Suprapubic skin (tissue), 4 donors: ENCODE measurements at regions not wholly inside any gene's neighbourhood (a gene's known extent, or its start where the extent isn't known, plus 50 kb on each side); places are given as distances from the start of the nearest gene placed in this dataset.

Source experiments
- DNase-seq, 2 donors: peaks; one replicate each; pipeline ENCODE4 v3.0.0-alpha.2; 2019; ENCODE audit warnings: low spot score in 2 of 2
- H3K27ac ChIP-seq: fragments of 200-600 bp; sonication (generic); one replicate; pipeline ENCODE4 v1.5.1; 2019
- H3K27me3 ChIP-seq: fragments of 200-600 bp; sonication (generic); one replicate; pipeline ENCODE4 v1.5.1; 2019
- H3K36me3 ChIP-seq: fragments of 200-600 bp; sonication (generic); one replicate; pipeline ENCODE4 v1.5.1; 2019
- H3K4me1 ChIP-seq: fragments of 200-600 bp; sonication (generic); one replicate; pipeline ENCODE4 v1.5.1; 2019
- H3K4me3 ChIP-seq: fragments of 200-600 bp; sonication (generic); one replicate; pipeline ENCODE4 v1.5.1; 2019; ENCODE audit warnings: mild to moderate bottlenecking
- H3K9me3 ChIP-seq: fragments of 200-600 bp; sonication (generic); one replicate; pipeline ENCODE4 v1.5.1; 2019
- CTCF ChIP-seq, 2 donors: fragments of 200-600 bp in 1 of 2; fragments of 450-650 bp in 1 of 2; sonication (generic) in 1 of 2; IDR thresholded peaks; one replicate each; pipeline ENCODE4 v1.5.1; 2016 to 2019; ENCODE audit warnings: antibody characterized with exemption in 2 of 2, mild to moderate bottlenecking in 1 of 2, moderate library complexity in 1 of 2
- EP300 ChIP-seq: sonication (generic); formaldehyde crosslinking; IDR thresholded peaks from one replicate; pipeline ENCODE4 v1.6.1; 2017; ENCODE audit warnings: antibody characterized with exemption
- POLR2A ChIP-seq, 2 donors: fragments of 450-650 bp; IDR thresholded peaks; one replicate each; pipeline ENCODE4 v1.6.1; 2017; ENCODE audit warnings: antibody characterized with exemption in 2 of 2, mild to moderate bottlenecking in 2 of 2, moderate library complexity in 2 of 2
- POLR2AphosphoS5 ChIP-seq, 3 donors: sonication (generic); formaldehyde crosslinking; IDR thresholded peaks; one replicate each; pipeline ENCODE4 v1.6.1; 2017; ENCODE audit warnings: antibody characterized with exemption in 3 of 3
- WGBS: methylation state at CpG from one replicate; pipeline ENCODE4 v1.1.5; 2018; 5-methylcytosine and 5-hydroxymethylcytosine counted together

GRCh38 chr16:52364500-52364899 is 182.4 kb downstream of the TOX3 start:
- no peak for DNase-seq
- H3K4me3 ChIP-seq, result no peak overlapping the region
- no peaks in the 10 kb centered on the region for H3K36me3 ChIP-seq
- no peaks in the 10 kb centered on the region for H3K27me3 ChIP-seq
- no peaks in the 10 kb centered on the region for H3K9me3 ChIP-seq
- no peak for TF ChIP-seq EP300
- TF ChIP-seq POLR2AphosphoS5 (IDR thresholded peaks at IDR 0.05), result no peak
- no peak for TF ChIP-seq CTCF (IDR thresholded peaks at IDR 0.05)
- no peak for TF ChIP-seq POLR2A (IDR thresholded peaks at IDR 0.05)
- H3K27ac ChIP-seq, result no peak overlapping the region
- no peaks in the 10 kb centered on the region for H3K4me1 ChIP-seq

- no peaks in the 10 kb centered on the region for H3K27me3 ChIP-seq
- no peak for TF ChIP-seq POLR2A (IDR thresholded peaks at IDR 0.05)
- no peak for TF ChIP-seq CTCF (IDR thresholded peaks at IDR 0.05)
- TF ChIP-seq EP300, result no peak
- no peak for TF ChIP-seq POLR2AphosphoS5 (IDR thresholded peaks at IDR 0.05)
- WGBS, result 72% methylated on average over 4 of the region's 4 CpGs
- no peak overlapping the region for H3K4me3 ChIP-seq
- no peaks in the 10 kb centered on the region for H3K36me3 ChIP-seq
- H3K27ac ChIP-seq, result no peak overlapping the region
- DNase-seq, result no peak
- no peaks in the 10 kb centered on the region for H3K4me1 ChIP-seq
- no peaks in the 10 kb centered on the region for H3K9me3 ChIP-seq
These were observed 183.9 kb downstream of the TOX3 start for GRCh38 chr16:52363082-52363481.

- DNase-seq, result no peak
- 59% methylated on average over 4 of the region's 4 CpGs for WGBS
- no peaks in the 10 kb centered on the region for H3K36me3 ChIP-seq
These were observed 189.2 kb downstream of the TOX3 start for GRCh38 chr16:52357711-52358110.

GRCh38 chr16:52353249-52353648 is 193.7 kb downstream of the TOX3 start:
- Histone ChIP-seq H3K27ac (no peak overlapping the region), H3K4me1 (no peaks in the 10 kb centered on the region), H3K36me3 (no peaks in the 10 kb centered on the region), H3K4me3 (no peak overlapping the region), H3K9me3 (no peaks in the 10 kb centered on the region), H3K27me3 (no peaks in the 10 kb centered on the region)
- no peak for TF ChIP-seq POLR2A (IDR thresholded peaks at IDR 0.05)
- TF ChIP-seq POLR2AphosphoS5 (IDR thresholded peaks at IDR 0.05), result no peak
- TF ChIP-seq EP300, result no peak
- no peak for TF ChIP-seq CTCF (IDR thresholded peaks at IDR 0.05)
- WGBS, result 93% methylated on average over 1 of the region's 1 CpG
- no peak for DNase-seq

More at GRCh38 chr16:52357711-52358110, 189.2 kb downstream of the TOX3 start:
- H3K27me3 ChIP-seq, result no peaks in the 10 kb centered on the region
- no peaks in the 10 kb centered on the region for H3K9me3 ChIP-seq
- no peak overlapping the region for H3K4me3 ChIP-seq
- no peaks in the 10 kb centered on the region for H3K4me1 ChIP-seq
- TF ChIP-seq CTCF (IDR thresholded peaks at IDR 0.05) (no peak), POLR2A (IDR thresholded peaks at IDR 0.05) (no peak), POLR2AphosphoS5 (IDR thresholded peaks at IDR 0.05) (no peak), EP300 (no peak)
- H3K27ac ChIP-seq, result no peak overlapping the region

- 91% methylated on average over 5 of the region's 5 CpGs for WGBS
These were observed 195.5 kb downstream of the TOX3 start for GRCh38 chr16:52351451-52351850.

GRCh38 chr16:52350031-52350642 is 196.8 kb downstream of the TOX3 start:
- no peak for TF ChIP-seq POLR2AphosphoS5 (IDR thresholded peaks at IDR 0.05)
- no peaks in the 10 kb centered on the region for H3K9me3 ChIP-seq
- H3K4me3 ChIP-seq, result no peak overlapping the region
- H3K27me3 ChIP-seq, result no peaks in the 10 kb centered on the region
- no peaks in the 10 kb centered on the region for H3K4me1 ChIP-seq
- WGBS, result 56% methylated on average over 3 of the region's 3 CpGs
- no peak overlapping the region for H3K27ac ChIP-seq
- no peaks in the 10 kb centered on the region for H3K36me3 ChIP-seq
- DNase-seq, result no peak

More at GRCh38 chr16:52351451-52351850, 195.5 kb downstream of the TOX3 start:
- DNase-seq, result no peak
- Histone ChIP-seq H3K4me3 (no peak overlapping the region), H3K4me1 (no peaks in the 10 kb centered on the region), H3K9me3 (no peaks in the 10 kb centered on the region), H3K27ac (no peak overlapping the region), H3K27me3 (no peaks in the 10 kb centered on the region), H3K36me3 (no peaks in the 10 kb centered on the region)
- TF ChIP-seq POLR2AphosphoS5 (IDR thresholded peaks at IDR 0.05) (no peak), EP300 (no peak)
